NT2/D1 (cell line): ENCODE measurements at regions not wholly inside any gene's neighbourhood (a gene's known extent, or its start where the extent isn't known, plus 50 kb on each side); places are given as distances from the start of the nearest gene placed in this dataset.

ENCODE experiments used
- DNase-seq: peaks from one replicate; pipeline ENCODE4 v3.0.0-alpha.2; 2011; ENCODE audit warnings: low read depth, low spot score
- H3K27me3 ChIP-seq: 2 replicates; pipeline ENCODE4 v1.6.0; 2011; ENCODE audit warnings: mild to moderate bottlenecking; ENCODE audit not compliant: insufficient read length, insufficient read depth
- H3K36me3 ChIP-seq: 2 replicates; pipeline ENCODE4 v1.6.1; 2011; ENCODE audit warnings: mild to moderate bottlenecking, low read length, mixed read lengths; ENCODE audit not compliant: insufficient read depth, insufficient read length
- H3K4me1 ChIP-seq: 2 replicates; pipeline ENCODE4 v1.5.1; 2011; ENCODE audit not compliant: insufficient read depth, insufficient read length
- H3K4me3 ChIP-seq: 2 replicates; pipeline ENCODE4 v1.5.1; 2011; ENCODE audit warnings: low read depth; ENCODE audit not compliant: insufficient read length
- H3K9ac ChIP-seq: 2 replicates; pipeline ENCODE4 v1.6.0; 2011; ENCODE audit warnings: low read depth; ENCODE audit not compliant: insufficient read length
- H3K9me3 ChIP-seq: 2 replicates; pipeline ENCODE4 v1.5.1; 2011; ENCODE audit warnings: mild to moderate bottlenecking, low read length; ENCODE audit not compliant: insufficient read depth
- SUZ12 ChIP-seq: IDR thresholded peaks from 2 replicates; pipeline ENCODE4 v1.6.1; 2011; ENCODE audit not compliant: insufficient read length, insufficient read depth; ENCODE audit errors: extremely low read depth
- YY1 ChIP-seq: IDR thresholded peaks from 2 replicates; pipeline ENCODE4 v1.6.1; 2011; ENCODE audit not compliant: insufficient read length, insufficient read depth
- ZNF274 ChIP-seq: IDR thresholded peaks from 2 replicates; pipeline ENCODE4 v1.6.1; 2011; ENCODE audit warnings: mild to moderate bottlenecking, low read depth, low read length

DNA sequence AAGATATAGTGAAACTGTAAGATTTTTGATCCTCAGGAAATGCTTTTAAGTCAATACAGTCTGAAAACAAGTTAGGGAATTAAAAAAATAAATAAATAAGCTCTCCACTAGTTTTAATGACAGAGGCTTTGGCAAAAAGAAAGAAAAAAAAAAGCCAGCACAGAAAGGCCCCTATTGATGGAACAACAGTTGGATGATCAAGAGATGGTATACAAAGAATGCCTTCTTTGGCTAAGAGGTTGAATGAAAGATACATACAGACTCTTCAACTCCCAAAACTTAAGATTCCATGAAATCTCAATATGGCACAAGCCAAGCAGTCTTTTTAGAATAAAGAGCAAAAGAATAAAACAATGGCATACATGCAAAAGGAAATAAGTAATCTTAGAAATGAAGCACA is 64.0 kb upstream of the GALNT5 start:
- no peaks in the 10 kb centered on the region for H3K9me3 ChIP-seq

DNA sequence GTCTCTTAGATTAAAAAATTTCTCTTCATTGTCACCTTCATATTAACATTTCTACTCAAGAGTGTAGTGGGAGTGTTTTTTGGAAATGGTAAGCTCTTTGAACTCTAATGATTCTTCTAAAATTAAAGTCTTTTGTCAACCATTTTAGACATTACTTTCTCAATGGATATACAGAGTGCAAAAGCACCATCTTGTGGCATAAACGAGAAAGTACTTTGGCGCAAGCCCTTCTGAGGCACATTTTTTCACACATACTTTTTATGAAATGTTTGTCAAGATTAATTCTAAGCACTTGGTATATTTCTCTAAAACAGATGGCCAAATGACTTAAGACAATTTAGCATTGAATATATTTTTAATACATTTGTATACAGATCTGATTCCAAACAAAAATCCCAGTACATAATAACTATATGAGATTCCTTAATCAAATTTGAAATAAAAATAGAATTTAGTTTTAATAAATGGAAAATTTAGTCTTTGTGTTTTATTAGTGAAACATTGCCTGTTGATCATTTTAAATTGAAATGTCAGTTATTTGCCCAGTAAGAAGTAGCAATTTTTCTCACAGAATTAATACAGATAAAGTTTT is 63.3 kb upstream of the GALNT5 start:
- Histone ChIP-seq H3K27me3 (no peaks in the 10 kb centered on the region), H3K4me1 (no peaks in the 10 kb centered on the region), H3K36me3 (no peaks in the 10 kb centered on the region), H3K4me3 (no peak overlapping the region), H3K9me3 (no peaks in the 10 kb centered on the region), H3K9ac (no peak overlapping the region)
- TF ChIP-seq ZNF274 (no peak), SUZ12 (no peak), YY1 (no peak)
- peak; percentile 22 for DNase-seq

More for the DNA sequence above, 64.0 kb upstream of the GALNT5 start:
- TF ChIP-seq SUZ12 (no peak), YY1 (no peak), ZNF274 (no peak)
- Histone ChIP-seq H3K27me3 (no peaks in the 10 kb centered on the region), H3K36me3 (no peaks in the 10 kb centered on the region), H3K9ac (no peak overlapping the region), H3K4me3 (no peak overlapping the region), H3K4me1 (no peaks in the 10 kb centered on the region)
- DNase-seq = no peak

DNA sequence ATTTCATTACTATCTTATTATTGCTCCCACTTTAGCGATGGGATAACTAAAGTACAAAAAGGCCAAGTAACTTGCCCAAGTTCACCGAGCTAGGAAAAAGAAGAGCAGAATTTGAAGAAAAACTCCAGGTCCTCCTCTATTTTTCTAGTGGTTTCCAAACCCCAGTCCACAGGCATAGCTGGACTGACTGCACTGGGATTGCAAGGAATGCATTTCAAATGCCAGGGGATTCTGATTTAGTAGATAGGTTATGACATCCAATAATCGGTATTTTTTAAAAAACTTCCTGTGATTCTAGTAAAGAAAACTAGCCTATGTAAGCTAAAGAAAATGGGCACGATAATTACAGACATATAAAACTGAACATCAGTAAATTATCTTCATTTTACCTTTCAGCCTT is 62.7 kb upstream of the GALNT5 start:
- Histone ChIP-seq H3K4me3 (no peak overlapping the region), H3K9ac (no peak overlapping the region), H3K27me3 (no peaks in the 10 kb centered on the region), H3K4me1 (no peaks in the 10 kb centered on the region), H3K36me3 (no peaks in the 10 kb centered on the region), H3K9me3 (no peaks in the 10 kb centered on the region)
- TF ChIP-seq SUZ12 = no peak
- TF ChIP-seq YY1 = no peak
- TF ChIP-seq ZNF274 = no peak
- DNase-seq = no peak

DNA sequence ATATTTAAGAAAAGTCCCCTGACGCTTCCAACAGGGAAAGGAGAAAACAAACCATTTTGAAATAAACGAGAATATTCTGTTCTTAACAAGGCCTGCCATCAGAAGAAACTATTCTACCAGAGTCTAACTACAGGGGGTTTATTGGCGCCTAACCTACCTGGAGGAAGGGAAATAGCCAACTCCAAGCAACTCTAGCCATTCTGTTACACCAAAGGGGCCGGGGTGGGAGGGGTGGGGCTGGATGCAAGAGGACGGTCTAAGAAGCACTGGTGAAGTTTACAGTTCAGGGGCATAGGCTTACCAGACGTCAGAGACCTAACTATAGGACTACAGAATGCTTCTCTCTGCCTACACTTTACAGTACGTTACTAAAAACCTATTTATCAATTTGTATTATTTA is 60.5 kb upstream of the GALNT5 start:
- Histone ChIP-seq H3K9me3 (no peaks in the 10 kb centered on the region), H3K36me3 (no peaks in the 10 kb centered on the region), H3K4me1 (no peaks in the 10 kb centered on the region), H3K27me3 (no peaks in the 10 kb centered on the region), H3K4me3 (no peak overlapping the region), H3K9ac (no peak overlapping the region)
- TF ChIP-seq ZNF274 (no peak), YY1 (no peak), SUZ12 (no peak)
- DNase-seq = no peak

DNA sequence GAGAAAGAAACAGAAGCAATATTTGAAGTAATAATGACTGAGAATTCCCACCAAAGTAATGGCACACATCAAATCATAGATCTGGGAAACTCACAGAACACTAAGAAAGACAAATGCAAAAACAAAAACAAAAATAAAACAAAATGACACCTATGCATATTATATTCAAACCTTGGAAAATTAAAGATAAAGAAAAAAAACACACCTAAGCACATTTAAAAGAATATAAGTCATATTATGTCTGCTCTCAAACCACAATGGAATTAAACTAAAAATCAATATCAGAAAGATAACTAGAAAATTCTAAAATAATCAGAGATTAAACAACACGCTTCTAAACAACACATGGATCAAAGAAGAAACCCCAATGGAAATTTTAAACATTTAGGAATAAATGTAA is 59.7 kb upstream of the GALNT5 start:
- Histone ChIP-seq H3K4me1 (no peaks in the 10 kb centered on the region), H3K9me3 (no peaks in the 10 kb centered on the region), H3K4me3 (no peak overlapping the region), H3K36me3 (no peaks in the 10 kb centered on the region), H3K9ac (no peak overlapping the region), H3K27me3 (no peaks in the 10 kb centered on the region)
- TF ChIP-seq ZNF274 (no peak), SUZ12 (no peak), YY1 (no peak)
- DNase-seq = no peak

DNA sequence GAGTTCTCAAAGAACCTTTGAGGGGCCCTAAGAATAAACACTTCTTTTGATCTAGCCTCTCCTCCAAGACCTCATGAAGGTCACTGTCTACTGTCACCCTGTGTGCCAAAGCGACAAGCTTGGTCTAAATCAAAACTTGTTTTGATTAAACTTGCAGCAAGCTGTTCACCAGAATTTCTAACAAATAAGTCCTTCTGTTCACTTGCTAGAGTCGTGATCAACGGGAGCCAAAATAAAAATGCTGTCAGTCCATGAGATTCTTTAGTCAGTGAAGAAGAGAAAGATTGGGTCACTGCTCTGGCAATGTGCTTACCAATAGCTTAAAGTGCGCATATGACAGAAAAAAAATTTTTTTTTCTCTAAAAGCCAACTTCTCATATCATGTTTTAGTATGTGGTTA is 53.9 kb upstream of the GALNT5 start:
- DNase-seq = no peak
- TF ChIP-seq ZNF274 = no peak
- TF ChIP-seq YY1 = no peak
- no peak for TF ChIP-seq SUZ12
- no peaks in the 10 kb centered on the region for H3K27me3 ChIP-seq

DNA sequence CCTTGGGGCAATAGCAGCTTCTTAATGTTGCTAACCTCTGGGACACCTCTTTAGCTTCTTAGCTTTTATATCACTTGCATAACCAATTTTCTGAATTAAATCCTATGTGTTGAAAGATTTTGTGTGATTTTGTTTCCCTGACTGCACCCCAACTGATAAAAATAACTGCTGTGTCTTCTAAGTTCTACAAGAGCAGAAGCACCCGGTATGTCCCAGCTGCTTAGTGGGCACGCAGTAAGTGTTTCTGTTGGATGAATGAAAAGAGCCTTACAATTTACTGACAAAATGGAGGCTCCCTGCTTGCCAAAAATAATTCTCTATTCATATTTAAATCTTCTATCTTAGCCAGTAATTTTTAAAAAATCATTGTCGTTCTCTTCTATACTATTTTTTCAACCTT is 53.1 kb upstream of the GALNT5 start:
- TF ChIP-seq SUZ12 (no peak), ZNF274 (no peak), YY1 (no peak)
- Histone ChIP-seq H3K9me3 (no peaks in the 10 kb centered on the region), H3K4me3 (no peak overlapping the region)

More for the DNA sequence above, 53.9 kb upstream of the GALNT5 start:
- Histone ChIP-seq H3K9ac (no peak overlapping the region), H3K4me1 (no peaks in the 10 kb centered on the region), H3K4me3 (no peak overlapping the region), H3K9me3 (no peaks in the 10 kb centered on the region), H3K36me3 (no peaks in the 10 kb centered on the region)

DNA sequence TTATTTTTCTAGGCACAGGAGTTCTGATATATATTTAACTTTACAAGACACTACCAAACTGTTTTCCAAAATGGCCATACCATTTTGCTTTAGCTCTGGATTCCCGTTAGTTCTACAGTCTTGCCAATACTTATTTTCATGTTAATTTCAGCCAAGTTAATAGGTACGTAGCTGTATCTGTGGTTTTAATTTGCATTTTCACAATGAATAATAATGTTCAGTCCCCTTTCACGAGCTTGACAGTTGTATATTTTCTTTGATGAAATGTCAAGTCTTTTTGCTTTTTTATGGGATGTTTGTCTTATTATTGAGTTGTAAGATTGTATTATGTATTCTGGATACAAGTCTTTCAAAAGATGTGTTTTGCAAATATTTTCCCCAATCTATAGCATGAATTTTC is 50.6 kb upstream of the GALNT5 start:
- Histone ChIP-seq H3K9me3 (no peaks in the 10 kb centered on the region), H3K27me3 (no peaks in the 10 kb centered on the region), H3K36me3 (no peaks in the 10 kb centered on the region), H3K4me1 (no peaks in the 10 kb centered on the region), H3K9ac (no peak overlapping the region), H3K4me3 (no peak overlapping the region)
- no peak for DNase-seq
- TF ChIP-seq ZNF274 (no peak), SUZ12 (no peak), YY1 (no peak)

More for the DNA sequence above, 53.1 kb upstream of the GALNT5 start:
- Histone ChIP-seq H3K9ac (no peak overlapping the region), H3K4me1 (no peaks in the 10 kb centered on the region), H3K27me3 (no peaks in the 10 kb centered on the region), H3K36me3 (no peaks in the 10 kb centered on the region)
- no peak for DNase-seq
